ENCODE measurements at regions not wholly inside any gene's neighbourhood (a gene's known extent, or its start where the extent isn't known, plus 50 kb on each side); places are given as distances from the start of the nearest gene placed in this dataset.

DNA sequence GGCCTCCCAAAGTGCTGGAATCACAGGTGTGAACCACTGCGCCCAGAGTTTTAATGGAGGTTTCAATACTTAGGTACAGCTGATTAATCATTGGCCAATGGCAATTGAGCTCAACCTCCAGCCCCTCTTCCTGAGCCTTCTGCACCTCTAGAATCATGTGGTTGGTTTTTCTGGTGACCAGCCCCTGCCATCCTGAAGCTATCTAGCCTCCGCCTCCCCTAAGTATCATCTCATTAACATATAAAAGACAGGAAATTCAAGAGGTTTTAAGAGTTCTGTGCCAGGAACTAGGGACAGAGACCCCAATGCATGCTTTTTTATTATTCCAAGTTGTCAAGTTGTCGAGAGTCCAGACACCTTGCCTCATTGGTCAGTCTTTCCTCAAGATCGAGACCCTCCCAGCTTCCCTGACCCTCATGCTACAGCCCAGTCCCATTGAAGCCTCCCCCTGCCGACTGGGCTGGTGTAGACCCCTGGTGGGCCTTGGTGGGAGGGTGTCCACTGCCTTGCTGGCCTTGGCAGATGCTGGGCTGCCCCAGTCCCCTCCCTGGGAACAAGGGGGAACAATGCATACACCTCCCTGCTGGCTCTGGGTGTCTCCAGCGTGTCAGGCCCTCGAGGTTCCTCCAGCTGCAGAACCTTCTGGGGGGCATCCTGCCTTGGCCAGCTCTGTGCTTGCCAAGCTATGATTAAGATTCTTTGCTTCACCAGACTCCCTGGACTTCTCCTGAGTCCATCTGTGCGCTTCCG lies 148.0 kb downstream of the CTTN start:
- TF ChIP-seq POLR2A (IDR thresholded peaks at IDR 0.05; ENCODE audit: low read length) (no peak), GATA1 (IDR thresholded peaks at IDR 0.05; ENCODE audit: low read depth, low read length) (no peak)

Measured in erythroblast (primary cell).